ENCODE measurements at regions not wholly inside any gene's neighbourhood (a gene's known extent, or its start where the extent isn't known, plus 50 kb on each side); places are given as distances from the start of the nearest gene placed in this dataset.
"Not testable (repeated sequence)": the region's sequence is repeated elsewhere in the genome, so short reads cannot be mapped to it uniquely, and the experiment has no call there.

DNA sequence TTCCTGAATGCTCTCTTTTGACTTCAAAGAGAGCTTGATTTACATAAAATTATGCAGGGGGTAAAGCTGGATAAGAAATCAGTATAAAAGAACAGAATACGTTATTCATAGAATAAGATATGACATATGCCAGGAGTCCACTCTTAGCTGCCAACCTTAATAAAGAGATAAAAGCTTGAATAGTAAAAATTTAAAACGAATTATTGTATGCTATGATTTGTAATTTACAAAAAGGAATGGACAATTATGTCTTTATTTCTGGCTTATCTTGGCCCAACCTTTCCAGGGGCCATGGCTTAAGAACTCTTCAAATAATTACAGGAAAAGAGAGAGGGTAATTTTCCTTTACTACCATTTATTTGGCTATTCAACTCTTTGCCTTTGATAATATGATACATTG is 192.2 kb upstream of the ITM2A start:
- Mint-ChIP-seq H3K27ac (no peak overlapping the region), H3K36me3 (ENCODE audit: low read depth) (no peaks in the 10 kb centered on the region), H3K9me3 (peaks cover 2% of the 10 kb centered on the region), H3K27me3 (no peaks in the 10 kb centered on the region), H3K4me1 (no peaks in the 10 kb centered on the region), H3K4me3 (no peak overlapping the region)
- ATAC-seq (replicated peaks) = no peak

DNA sequence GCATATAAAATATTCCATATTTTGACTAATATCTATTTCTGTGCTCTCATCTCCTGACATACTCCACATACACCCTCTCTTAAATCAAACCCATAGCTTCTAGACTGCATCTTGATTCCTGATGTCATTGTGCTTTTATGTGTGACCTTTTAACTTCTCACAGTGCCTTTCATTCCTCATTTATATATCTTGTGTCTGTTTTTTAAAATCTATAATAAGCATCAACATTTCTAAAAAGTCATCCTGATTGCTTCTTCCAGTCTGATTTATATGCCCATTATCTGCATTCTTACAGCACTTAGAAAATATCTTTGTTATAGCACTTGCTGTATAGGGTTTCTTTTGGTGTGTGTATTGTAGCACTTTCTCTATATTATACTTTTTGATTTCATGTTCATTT is 190.1 kb upstream of the ITM2A start:
- Mint-ChIP-seq H3K27ac (no peak overlapping the region), H3K9me3 (no peaks in the 10 kb centered on the region), H3K4me3 (no peak overlapping the region), H3K4me1 (no peaks in the 10 kb centered on the region), H3K36me3 (ENCODE audit: low read depth) (no peaks in the 10 kb centered on the region), H3K27me3 (no peaks in the 10 kb centered on the region)
- no peak for ATAC-seq (replicated peaks)

DNA sequence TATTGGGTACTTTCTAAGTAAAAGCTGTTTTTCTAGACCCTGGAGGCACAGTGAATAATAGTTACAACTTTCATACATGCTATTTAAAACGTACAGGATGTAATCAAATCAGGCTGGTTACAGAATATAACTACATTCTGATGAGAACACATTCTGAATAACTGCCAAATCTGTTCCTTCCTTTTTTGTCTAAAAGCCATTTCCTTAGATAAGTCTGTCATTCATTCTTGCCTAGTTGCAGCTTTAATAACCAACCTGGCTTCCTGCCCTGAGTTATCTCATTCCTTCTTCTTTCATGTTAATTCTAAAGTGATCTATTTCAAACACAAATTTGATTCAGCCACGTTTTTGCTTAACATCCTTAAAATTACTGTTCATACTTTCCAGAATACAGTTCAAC is 189.7 kb upstream of the ITM2A start:
- H3K36me3 Mint-ChIP-seq (ENCODE audit: low read depth) = no peaks in the 10 kb centered on the region
- no peaks in the 10 kb centered on the region for H3K9me3 Mint-ChIP-seq
- no peak overlapping the region for H3K4me3 Mint-ChIP-seq
- no peak overlapping the region for H3K27ac Mint-ChIP-seq
- H3K4me1 Mint-ChIP-seq = no peaks in the 10 kb centered on the region
- ATAC-seq (replicated peaks) = no peak
- H3K27me3 Mint-ChIP-seq = no peaks in the 10 kb centered on the region

DNA sequence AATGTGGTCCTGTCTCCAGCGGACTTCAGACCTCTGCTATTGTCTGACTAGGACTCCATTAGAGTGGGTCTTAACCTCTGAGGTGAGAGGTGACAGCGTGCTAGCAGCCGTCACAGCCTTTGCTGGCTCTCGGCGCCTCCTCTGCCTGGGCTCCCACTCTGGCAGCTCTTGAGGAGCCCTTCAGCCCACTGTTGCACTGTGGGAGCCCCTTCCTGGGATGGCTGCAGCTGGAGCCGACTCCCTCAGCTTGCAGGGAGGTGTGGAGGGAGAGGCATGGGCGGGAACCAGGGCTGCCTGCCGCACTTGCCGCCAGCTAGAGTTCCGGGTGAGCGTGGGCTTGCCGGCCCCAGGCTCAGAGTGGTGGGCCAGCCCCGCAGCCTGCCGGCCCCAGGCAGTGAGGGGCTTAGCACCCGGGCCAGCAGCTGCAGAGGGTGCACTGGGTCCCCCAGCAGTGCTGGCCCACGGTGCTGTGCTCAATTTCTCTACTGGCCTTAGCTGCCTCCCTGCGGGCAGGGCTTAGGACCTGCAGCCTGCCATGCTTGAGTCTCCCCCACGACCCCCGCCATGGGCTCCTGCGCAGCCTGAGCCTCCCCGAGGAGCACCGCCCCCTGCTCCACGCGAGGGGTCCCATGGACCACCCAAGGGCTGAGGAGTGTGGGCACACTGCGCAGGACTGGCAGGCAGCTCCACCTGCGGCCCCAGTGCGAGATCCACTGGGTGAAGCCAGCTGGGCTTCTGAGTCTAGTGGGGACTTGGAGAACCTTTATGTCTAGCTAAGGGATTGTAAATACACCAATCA is 163.4 kb upstream of the ITM2A start:
- Mint-ChIP-seq H3K36me3 (ENCODE audit: low read depth) (no peaks in the 10 kb centered on the region), H3K27ac (no peak overlapping the region), H3K4me1 (no peaks in the 10 kb centered on the region), H3K9me3 (no peaks in the 10 kb centered on the region), H3K4me3 (no peak overlapping the region), H3K27me3 (no peaks in the 10 kb centered on the region)
- ATAC-seq (replicated peaks) = no peak

DNA sequence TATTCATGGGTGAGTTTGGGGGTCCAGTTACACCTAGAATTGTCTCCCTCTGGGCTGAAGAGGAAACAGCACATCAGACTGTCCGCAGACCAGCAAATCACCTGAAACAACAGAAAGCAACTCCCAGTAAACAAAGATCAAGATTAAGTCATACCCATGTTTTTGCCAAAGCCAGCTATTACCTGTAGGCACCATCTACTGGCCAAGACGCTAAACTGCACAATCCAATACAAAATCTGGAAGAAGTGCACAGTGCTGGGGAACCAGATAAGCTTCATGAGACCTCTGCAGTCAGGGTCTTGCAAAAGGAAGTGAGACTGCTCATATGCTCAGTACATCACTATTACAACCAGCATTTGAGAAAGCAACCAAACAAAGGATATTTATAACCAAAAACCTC is 157.5 kb upstream of the ITM2A start:
- ATAC-seq (replicated peaks) = no peak
- Mint-ChIP-seq H3K27me3 (no peaks in the 10 kb centered on the region), H3K4me1 (no peaks in the 10 kb centered on the region), H3K9me3 (peaks cover 13% of the 10 kb centered on the region), H3K27ac (no peak overlapping the region), H3K4me3 (no peak overlapping the region), H3K36me3 (ENCODE audit: low read depth) (no peaks in the 10 kb centered on the region)

DNA sequence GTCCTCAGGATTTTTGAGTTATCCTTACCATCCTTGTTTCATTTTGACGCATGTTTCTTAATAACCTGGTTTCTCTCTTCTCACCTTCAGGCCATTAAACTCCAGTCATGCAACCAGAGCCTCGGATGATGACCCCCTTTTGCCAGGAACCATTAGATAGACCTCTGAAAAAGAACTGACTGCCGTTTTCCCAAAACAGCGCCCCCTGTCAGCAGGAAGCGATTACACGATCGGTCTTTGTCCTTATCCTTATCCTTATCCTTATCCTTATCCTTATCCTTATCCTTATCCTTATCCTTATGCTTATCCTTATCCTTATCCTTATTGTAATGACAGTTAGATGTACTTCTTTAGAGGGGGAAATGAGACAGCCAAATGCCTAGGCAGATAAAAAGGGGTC is 148.4 kb upstream of the ITM2A start:
- Mint-ChIP-seq H3K4me3 (no peak overlapping the region), H3K9me3 (no peaks in the 10 kb centered on the region), H3K4me1 (no peaks in the 10 kb centered on the region), H3K27ac (no peak overlapping the region), H3K36me3 (ENCODE audit: low read depth) (no peaks in the 10 kb centered on the region), H3K27me3 (peaks cover 3% of the 10 kb centered on the region)
- ATAC-seq (replicated peaks) = no peak

DNA sequence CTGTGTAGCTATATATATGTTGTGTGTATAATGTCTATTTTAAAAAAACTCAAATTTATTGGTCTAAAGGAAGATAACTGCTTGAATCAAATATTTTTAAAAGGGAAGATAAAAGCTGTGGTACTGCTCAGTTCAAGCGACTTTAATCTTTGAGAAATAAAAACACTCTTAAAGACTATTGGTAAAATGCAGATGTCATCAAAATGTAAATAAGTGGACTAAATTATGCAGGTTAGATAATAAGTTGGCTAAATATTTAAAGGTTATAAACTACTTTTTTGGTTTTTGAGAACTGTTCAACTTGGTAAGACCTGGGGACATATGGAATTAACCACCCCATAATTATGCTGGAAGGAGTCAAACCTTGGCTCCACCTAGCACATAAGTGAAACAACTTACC is 144.7 kb upstream of the ITM2A start:
- no peaks in the 10 kb centered on the region for H3K9me3 Mint-ChIP-seq
- H3K36me3 Mint-ChIP-seq (ENCODE audit: low read depth) = no peaks in the 10 kb centered on the region
- peaks cover 3% of the 10 kb centered on the region for H3K27me3 Mint-ChIP-seq
- no peaks in the 10 kb centered on the region for H3K4me1 Mint-ChIP-seq
- no peak for ATAC-seq (replicated peaks)
- H3K27ac Mint-ChIP-seq = no peak overlapping the region
- no peak overlapping the region for H3K4me3 Mint-ChIP-seq

DNA sequence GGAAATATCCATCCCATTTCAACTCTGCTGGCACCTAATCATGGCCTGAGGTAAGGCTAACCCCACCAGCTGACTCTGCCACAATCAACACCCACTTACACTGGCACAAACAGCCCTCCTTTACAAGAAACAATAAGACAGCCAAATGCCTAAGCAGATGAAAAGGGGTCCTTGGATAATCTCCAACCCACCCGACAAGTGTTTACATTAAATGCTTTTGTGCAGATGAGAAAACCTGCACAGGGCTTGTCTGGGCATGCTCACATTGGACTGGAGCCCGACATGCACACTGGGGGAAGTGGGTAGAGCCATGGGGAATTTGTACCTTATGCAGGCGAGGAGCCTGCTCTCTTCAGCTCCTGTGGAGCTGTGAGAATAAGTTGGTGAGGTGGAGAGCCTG is 138.9 kb upstream of the ITM2A start:
- Mint-ChIP-seq H3K36me3 (ENCODE audit: low read depth) (no peaks in the 10 kb centered on the region), H3K4me3 (no peak overlapping the region), H3K4me1 (no peaks in the 10 kb centered on the region), H3K27me3 (no peaks in the 10 kb centered on the region), H3K9me3 (no peaks in the 10 kb centered on the region), H3K27ac (no peak overlapping the region)
- no peak for ATAC-seq (replicated peaks)

DNA sequence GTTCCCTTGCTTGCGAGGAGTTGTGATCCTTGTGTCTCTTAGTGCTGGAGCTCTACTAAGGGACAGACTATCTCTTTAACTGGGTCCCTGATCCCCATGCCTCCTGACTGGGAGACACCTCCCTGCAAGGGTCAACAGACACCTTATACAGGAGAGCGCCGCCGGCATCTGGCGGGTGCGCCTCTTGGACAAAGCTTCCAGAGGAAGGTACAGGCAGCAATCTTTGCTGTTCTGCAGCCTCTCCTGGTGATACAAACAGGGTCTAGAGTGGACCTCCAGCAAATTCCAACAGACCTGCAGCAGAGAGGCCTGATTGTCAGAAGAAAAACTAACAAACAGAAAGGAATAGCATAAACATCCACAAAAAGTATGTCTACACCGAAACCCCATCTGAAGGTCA is 115.6 kb upstream of the ITM2A start:
- Mint-ChIP-seq H3K36me3 (ENCODE audit: low read depth) (no peaks in the 10 kb centered on the region), H3K4me1 (no peaks in the 10 kb centered on the region), H3K9me3 (no peaks in the 10 kb centered on the region), H3K27ac (no peak overlapping the region), H3K4me3 (no peak overlapping the region), H3K27me3 (peaks cover 16% of the 10 kb centered on the region)
- no peak for ATAC-seq (replicated peaks)

DNA sequence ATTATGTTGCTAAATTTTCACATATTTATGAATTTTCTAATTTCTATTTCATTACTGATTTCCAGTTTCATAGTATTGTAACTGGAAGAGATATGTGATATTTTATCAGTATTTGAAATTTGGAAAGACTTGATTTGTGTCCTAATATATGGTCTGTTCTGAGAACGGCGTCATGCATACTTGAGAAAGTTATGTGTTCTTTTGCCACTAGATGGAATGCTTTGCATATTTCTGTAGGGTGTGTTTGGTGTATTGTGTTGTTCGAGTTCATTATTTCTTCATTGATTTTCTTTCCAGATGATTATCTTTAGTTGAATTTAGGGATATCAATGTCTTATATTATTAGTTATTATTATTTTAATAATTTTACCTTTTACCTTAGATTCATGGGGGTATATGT is 110.6 kb upstream of the ITM2A start:
- H3K9me3 Mint-ChIP-seq = no peaks in the 10 kb centered on the region
- H3K36me3 Mint-ChIP-seq (ENCODE audit: low read depth) = no peaks in the 10 kb centered on the region
- no peaks in the 10 kb centered on the region for H3K4me1 Mint-ChIP-seq
- no peak for ATAC-seq (replicated peaks)
- peaks cover 14% of the 10 kb centered on the region for H3K27me3 Mint-ChIP-seq
- no peak overlapping the region for H3K27ac Mint-ChIP-seq
- H3K4me3 Mint-ChIP-seq = no peak overlapping the region

DNA sequence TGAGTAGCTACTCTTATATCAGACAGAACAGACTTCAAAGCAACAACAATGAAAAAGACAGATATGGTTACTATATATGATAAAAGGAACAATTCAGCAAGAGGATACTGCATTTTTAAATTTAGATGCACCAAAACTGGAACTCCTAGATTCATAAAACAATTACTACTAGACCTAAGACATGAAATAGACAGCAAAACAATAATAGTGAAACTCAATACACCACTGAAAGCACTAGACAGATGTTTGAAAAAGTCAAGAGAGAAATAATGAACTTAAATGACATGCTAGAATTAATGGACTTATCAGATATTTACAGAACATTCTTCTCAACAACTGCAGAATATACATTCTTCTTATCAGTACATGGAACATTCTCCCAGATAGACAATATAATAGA is 99.5 kb upstream of the ITM2A start:
- Mint-ChIP-seq H3K36me3 (ENCODE audit: low read depth) (no peaks in the 10 kb centered on the region), H3K4me1 (no peaks in the 10 kb centered on the region), H3K27me3 (no peaks in the 10 kb centered on the region), H3K27ac (no peak overlapping the region), H3K4me3 (no peak overlapping the region), H3K9me3 (no peaks in the 10 kb centered on the region)
- no peak for ATAC-seq (replicated peaks)

DNA sequence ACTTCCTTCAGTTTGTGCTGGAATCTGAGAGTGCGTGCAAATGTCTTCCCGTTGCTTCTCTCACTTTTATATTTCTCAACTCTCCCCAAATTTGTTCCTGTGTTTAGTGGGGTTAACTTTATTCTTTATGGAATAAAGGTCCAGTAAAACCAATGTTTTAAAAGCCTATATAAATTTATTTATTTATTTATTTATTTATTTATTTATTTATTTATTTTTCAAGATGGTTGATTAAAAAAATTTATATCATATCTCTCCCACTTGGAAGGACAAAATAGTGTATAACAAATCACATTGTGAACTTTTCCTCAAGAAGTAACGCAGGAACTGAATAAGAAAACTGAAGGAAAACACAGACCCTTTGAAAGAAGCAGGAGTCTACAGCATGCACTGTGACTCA is 95.3 kb upstream of the ITM2A start:
- Mint-ChIP-seq H3K4me3 (no peak overlapping the region), H3K9me3 (no peaks in the 10 kb centered on the region), H3K4me1 (no peaks in the 10 kb centered on the region), H3K36me3 (ENCODE audit: low read depth) (no peaks in the 10 kb centered on the region), H3K27me3 (no peaks in the 10 kb centered on the region), H3K27ac (no peak overlapping the region)
- ATAC-seq (replicated peaks) = no peak

DNA sequence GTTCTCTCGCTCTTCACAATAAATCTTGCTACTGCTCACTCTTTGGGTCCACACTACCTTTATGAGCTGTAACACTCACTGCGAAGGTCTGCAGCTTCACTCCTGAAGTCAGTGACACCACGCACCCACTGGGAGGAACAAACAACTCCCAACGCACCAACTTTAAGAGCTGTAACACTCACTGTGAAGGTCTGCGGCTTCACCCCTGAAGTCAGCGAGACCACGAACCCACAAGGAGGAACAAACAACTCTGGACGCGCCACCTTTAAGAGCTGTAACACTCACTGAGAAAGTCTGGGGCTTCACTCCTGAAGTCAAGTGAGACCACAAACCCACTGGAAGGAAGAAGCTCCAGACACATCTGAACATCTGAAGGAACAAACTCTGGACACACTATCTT is 89.5 kb upstream of the ITM2A start:
- H3K4me1 Mint-ChIP-seq; H3K27me3 Mint-ChIP-seq; ATAC-seq (replicated peaks); H3K27ac Mint-ChIP-seq; H3K36me3 Mint-ChIP-seq (ENCODE audit: low read depth); H3K9me3 Mint-ChIP-seq; H3K4me3 Mint-ChIP-seq: not testable (repeated sequence)

DNA sequence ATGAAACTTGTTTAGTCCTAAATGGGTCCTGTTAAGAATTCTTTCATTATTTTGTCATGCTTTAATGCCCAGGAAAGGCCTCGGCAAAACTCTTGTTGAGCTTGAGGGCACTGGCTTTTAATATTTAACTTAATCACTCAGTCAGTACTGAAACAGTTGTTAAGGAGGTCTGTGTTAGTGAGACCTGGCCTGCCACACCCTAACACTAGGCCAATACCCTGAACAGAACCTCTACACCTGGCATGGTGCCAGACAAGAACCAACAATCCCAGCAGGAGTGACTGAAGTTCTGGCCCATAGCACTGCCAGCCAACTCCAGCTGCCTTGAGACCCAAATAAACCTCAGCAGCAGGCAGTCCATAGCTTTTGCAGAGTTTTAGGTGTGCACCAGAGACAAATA is 85.7 kb upstream of the ITM2A start:
- Mint-ChIP-seq H3K9me3 (no peaks in the 10 kb centered on the region), H3K27ac (no peak overlapping the region), H3K4me3 (no peak overlapping the region), H3K36me3 (ENCODE audit: low read depth) (no peaks in the 10 kb centered on the region), H3K27me3 (no peaks in the 10 kb centered on the region), H3K4me1 (no peaks in the 10 kb centered on the region)
- no peak for ATAC-seq (replicated peaks)

DNA sequence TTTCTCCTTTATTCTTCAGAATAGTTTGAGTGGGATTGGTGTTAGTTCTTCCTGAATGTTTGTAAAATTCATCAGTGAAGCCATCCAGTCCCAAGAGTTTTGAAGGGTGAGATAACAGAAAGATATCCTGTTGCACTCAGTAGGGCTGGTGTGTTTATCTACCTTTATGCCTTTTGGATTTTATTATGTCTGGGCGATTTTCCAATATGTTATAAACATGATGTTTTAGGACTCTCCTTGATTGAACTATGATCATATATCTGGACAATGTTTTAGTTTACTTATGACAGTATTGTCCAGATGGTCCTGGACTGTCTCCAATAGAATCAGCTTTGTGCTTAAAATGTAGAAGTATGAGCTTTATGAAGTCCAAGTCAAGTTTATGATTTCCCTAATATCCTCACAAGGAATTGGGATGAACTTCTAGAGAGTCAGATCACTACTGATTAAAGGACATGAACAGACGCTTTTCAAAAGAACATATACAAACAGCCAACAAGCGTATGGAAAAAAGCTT is 77.6 kb upstream of the ITM2A start:
- H3K36me3 Mint-ChIP-seq (ENCODE audit: low read depth) = no peaks in the 10 kb centered on the region
- no peaks in the 10 kb centered on the region for H3K9me3 Mint-ChIP-seq
- H3K27me3 Mint-ChIP-seq = no peaks in the 10 kb centered on the region
- no peak for ATAC-seq (replicated peaks)
- no peaks in the 10 kb centered on the region for H3K4me1 Mint-ChIP-seq
- H3K27ac Mint-ChIP-seq = no peak overlapping the region
- H3K4me3 Mint-ChIP-seq = no peak overlapping the region

DNA sequence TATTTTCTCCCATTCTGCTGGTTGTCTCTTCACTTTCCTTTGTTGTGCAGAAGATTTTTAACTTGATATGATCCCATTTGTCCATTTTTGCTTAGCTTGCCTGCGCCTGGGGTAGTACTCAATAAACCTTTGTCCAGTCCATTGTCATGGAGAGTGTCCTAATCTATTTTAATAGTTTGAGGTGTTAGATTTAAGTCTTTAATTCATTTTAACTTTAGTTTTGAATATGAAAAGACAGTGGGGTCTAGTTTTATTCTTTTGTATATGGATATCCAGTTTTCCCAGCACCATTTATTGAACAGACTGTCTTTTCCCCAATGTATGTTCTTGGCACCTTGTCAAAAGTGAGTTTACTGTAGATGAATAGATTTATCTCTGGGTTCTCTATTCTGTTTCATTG is 76.0 kb upstream of the ITM2A start:
- no peak overlapping the region for H3K4me3 Mint-ChIP-seq
- no peak for ATAC-seq (replicated peaks)
- no peaks in the 10 kb centered on the region for H3K4me1 Mint-ChIP-seq
- no peak overlapping the region for H3K27ac Mint-ChIP-seq
- H3K27me3 Mint-ChIP-seq = no peaks in the 10 kb centered on the region
- H3K36me3 Mint-ChIP-seq (ENCODE audit: low read depth) = no peaks in the 10 kb centered on the region
- H3K9me3 Mint-ChIP-seq = no peaks in the 10 kb centered on the region
